H1 (cell line): ENCODE measurements at regions not wholly inside any gene's neighbourhood (a gene's known extent, or its start where the extent isn't known, plus 50 kb on each side); places are given as distances from the start of the nearest gene placed in this dataset.

ENCODE experiments used
- CTCF ChIA-PET: fragments of 300-600 bp; sonication (Branson Sonifier 250); formaldehyde crosslinking; loops from one replicate; lab custom pipeline; 2021; ENCODE audit not compliant: partially characterized antibody; lab: Charles Lee
- POLR2A ChIA-PET: fragments of 300-600 bp; sonication (Branson Sonifier 250); formaldehyde crosslinking; loops from one replicate; lab custom pipeline; 2021; ENCODE audit warnings: inconsistent platforms; ENCODE audit not compliant: partially characterized antibody; lab: Charles Lee
- DNase-seq, 2 experiments: peaks; one replicate each; pipeline versions ENCODE4 v3.0.0 to v3.0.0-alpha.2; 2010 to 2022; ENCODE audit warnings: low spot score in 2 of 2, low read depth in 1 of 2, mixed read lengths in 1 of 2
- FAIRE-seq: peaks from 2 replicates; lab custom pipeline; 2011; peaks lifted over from hg19 to GRCh38; lab: Jason Lieb, UNC
- H2AFZ ChIP-seq: 2 replicates; pipeline ENCODE4 v1.8.1; 2012; ENCODE audit warnings: low read length, inconsistent platforms
- H2AK5ac ChIP-seq: 2 replicates; pipeline ENCODE4 v1.6.1; 2013; ENCODE audit warnings: low read depth, low read length
- H2BK120ac ChIP-seq: replicated peaks from 2 replicates; pipeline ENCODE3; 2013; ENCODE audit warnings: low read depth, low read length, inconsistent platforms
- H2BK12ac ChIP-seq: 2 replicates; pipeline ENCODE4 v1.6.1; 2013; ENCODE audit warnings: low read depth, low read length
- H2BK15ac ChIP-seq: 2 replicates; pipeline ENCODE4 v1.6.1; 2013; ENCODE audit warnings: low read length
- H2BK20ac ChIP-seq: 2 replicates; pipeline ENCODE4 v1.6.1; 2013; ENCODE audit warnings: low read length
- H2BK5ac ChIP-seq: 2 replicates; pipeline ENCODE4 v1.6.1; 2013; ENCODE audit warnings: low read depth, low read length
- H3K14ac ChIP-seq: 2 replicates; pipeline ENCODE4 v1.6.1; 2013; ENCODE audit warnings: inconsistent platforms; ENCODE audit not compliant: insufficient read length
- H3K18ac ChIP-seq: 2 replicates; pipeline ENCODE4 v1.6.1; 2013; ENCODE audit warnings: low read length; ENCODE audit errors: extremely low read depth
- H3K23ac ChIP-seq: 2 replicates; pipeline ENCODE4 v1.6.1; 2013; ENCODE audit warnings: inconsistent platforms; ENCODE audit not compliant: insufficient read length
- H3K23me2 ChIP-seq: 2 replicates; pipeline ENCODE4 v1.6.1; 2013; ENCODE audit warnings: low read depth, low read length
- H3K27ac ChIP-seq: 2 replicates; pipeline ENCODE4 v1.6.1; 2011; ENCODE audit warnings: low read depth, low read length, inconsistent platforms
- H3K27me3 ChIP-seq, 4 experiments: replicated peaks in 1 of 4; 1 replicate in 1 of 4; 2 replicates in 3 of 4; pipeline versions ENCODE4 v1.6.1 to v1.8.1; 2011 to 2013; ENCODE audit warnings: low read length in 3 of 4, mild to moderate bottlenecking in 3 of 4, inconsistent platforms in 2 of 4, mixed read lengths in 2 of 4, moderate library complexity in 1 of 4; ENCODE audit not compliant: control insufficient read depth in 3 of 4, insufficient read depth in 3 of 4; ENCODE audit errors: extremely low read depth in 1 of 4
- H3K36me3 ChIP-seq, 4 experiments: 2 replicates each; pipeline versions ENCODE4 v1.6.1 to v1.8.1; 2011 to 2013; ENCODE audit warnings: mild to moderate bottlenecking in 4 of 4, low read length in 3 of 4, moderate library complexity in 2 of 4, control low read depth in 1 of 4, inconsistent platforms in 1 of 4; ENCODE audit not compliant: insufficient read depth in 4 of 4, control insufficient read depth in 2 of 4
- H3K4ac ChIP-seq: replicated peaks from 2 replicates; pipeline ENCODE3; 2013; ENCODE audit warnings: low read length, low read depth, mixed read lengths, inconsistent platforms; ENCODE audit not compliant: insufficient read length
- H3K4me1 ChIP-seq, 4 experiments: replicated peaks in 1 of 4; 1 replicate in 1 of 4; 2 replicates in 3 of 4; pipeline versions ENCODE4 v1.6.1 to v1.8.1; 2011 to 2013; ENCODE audit warnings: low read length in 3 of 4, inconsistent platforms in 2 of 4, mixed read lengths in 1 of 4; ENCODE audit not compliant: insufficient read depth in 4 of 4, control insufficient read depth in 3 of 4
- H3K4me2 ChIP-seq, 2 experiments: 2 replicates each; pipeline versions ENCODE4 v1.6.1 to v1.8.1; 2011 to 2013; ENCODE audit warnings: low read depth in 2 of 2, low read length in 2 of 2, control low read depth in 1 of 2, inconsistent platforms in 1 of 2, mild to moderate bottlenecking in 1 of 2; ENCODE audit not compliant: insufficient read depth in 1 of 2
- H3K4me3 ChIP-seq, 4 experiments: fragments of 200-600, 300-600 bp in 1 of 4; sonication (generic), shearing (Covaris generic), sonication (Bioruptor Twin) in 1 of 4; 2 replicates each; pipeline versions ENCODE4 v1.5.1 to v1.8.1; 2011 to 2016; ENCODE audit warnings: low read length in 4 of 4, low read depth in 3 of 4, control low read depth in 2 of 4, inconsistent platforms in 2 of 4, mild to moderate bottlenecking in 2 of 4, mixed read lengths in 1 of 4, moderate library complexity in 1 of 4; ENCODE audit not compliant: insufficient read depth in 2 of 4; ENCODE audit errors: extremely low read depth in 1 of 4
- H3K56ac ChIP-seq: replicated peaks from 2 replicates; pipeline ENCODE3; 2013; ENCODE audit warnings: low read depth, mild to moderate bottlenecking, mixed read lengths, low read length, inconsistent platforms; ENCODE audit not compliant: insufficient read length
- H3K79me1 ChIP-seq: 2 replicates; pipeline ENCODE4 v1.6.1; 2013; ENCODE audit warnings: low read depth, low read length, control low read depth
- H3K79me2 ChIP-seq, 2 experiments: 2 replicates each; pipeline versions ENCODE4 v1.6.1 to v1.8.1; 2012 to 2013; ENCODE audit warnings: low read length in 2 of 2, mild to moderate bottlenecking in 2 of 2, inconsistent platforms in 1 of 2; ENCODE audit not compliant: insufficient read depth in 2 of 2, control insufficient read depth in 1 of 2
- H3K9ac ChIP-seq, 4 experiments: replicated peaks in 1 of 4; 1 replicate in 1 of 4; 2 replicates in 3 of 4; pipeline versions ENCODE4 v1.6.1 to v1.8.1; 2011 to 2013; ENCODE audit warnings: low read depth in 3 of 4, low read length in 3 of 4, control low read depth in 2 of 4, mild to moderate bottlenecking in 2 of 4, moderate library complexity in 2 of 4, inconsistent platforms in 1 of 4; ENCODE audit errors: extremely low read depth in 1 of 4
- H3K9me3 ChIP-seq, 2 experiments: 2 replicates each; pipeline versions ENCODE4 v1.6.1 to v1.8.1; 2012 to 2013; ENCODE audit warnings: mild to moderate bottlenecking in 2 of 2, moderate library complexity in 2 of 2, control low read depth in 1 of 2, inconsistent platforms in 1 of 2, low read depth in 1 of 2, low read length in 1 of 2, mixed read lengths in 1 of 2; ENCODE audit not compliant: insufficient read depth in 2 of 2
- H4K20me1 ChIP-seq, 2 experiments: replicated peaks in 1 of 2; 2 replicates each; pipeline versions ENCODE3 to v1.8.1; 2011 to 2013; ENCODE audit warnings: inconsistent platforms in 2 of 2, low read length in 2 of 2, mild to moderate bottlenecking in 1 of 2; ENCODE audit not compliant: insufficient read depth in 2 of 2, control insufficient read depth in 1 of 2
- H4K5ac ChIP-seq: 2 replicates; pipeline ENCODE4 v1.6.1; 2013; ENCODE audit warnings: low read length, low read depth, mixed read lengths, inconsistent platforms; ENCODE audit not compliant: insufficient read length
- H4K8ac ChIP-seq: 2 replicates; pipeline ENCODE4 v1.8.0; 2013; ENCODE audit warnings: mild to moderate bottlenecking, moderate library complexity, low read length, inconsistent platforms; ENCODE audit not compliant: insufficient read depth; ENCODE audit errors: extremely low read depth
- H4K91ac ChIP-seq: replicated peaks from 2 replicates; pipeline ENCODE3; 2013; ENCODE audit warnings: low read length, mixed read lengths, inconsistent platforms; ENCODE audit not compliant: insufficient read length
- ASH2L ChIP-seq: fragments of 200-600, 300-600 bp; sonication (generic); IDR thresholded peaks from one replicate; pipeline ENCODE4 v1.7.1; 2017; ENCODE audit warnings: low read length
- ATF2 ChIP-seq: IDR thresholded peaks from 2 replicates; pipeline ENCODE4 v1.6.1; 2012; ENCODE audit warnings: low read length, inconsistent platforms
- ATF3 ChIP-seq: IDR thresholded peaks from 2 replicates; pipeline ENCODE4 v1.6.1; 2011; ENCODE audit warnings: low read depth, mild to moderate bottlenecking, low read length; ENCODE audit not compliant: insufficient read depth
- CBX5 ChIP-seq: fragments of 300-800, 300-1000 bp; sonication (generic); IDR thresholded peaks from 2 replicates; pipeline ENCODE4 v1.7.1; 2016; ENCODE audit warnings: antibody characterized with exemption, low read length, low read depth
- CBX8 ChIP-seq: fragments of 300-800, 300-1000 bp; sonication (generic); IDR thresholded peaks from 2 replicates; pipeline ENCODE4 v1.7.1; 2016; ENCODE audit warnings: low read depth, low read length, borderline replicate concordance
- GABPA ChIP-seq: IDR thresholded peaks from 2 replicates; pipeline ENCODE4 v1.6.1; 2011; ENCODE audit warnings: mild to moderate bottlenecking, low read length, moderate library complexity, borderline replicate concordance; ENCODE audit not compliant: insufficient read depth
- GTF2F1 ChIP-seq: IDR thresholded peaks from 2 replicates; pipeline ENCODE4 v1.6.1; 2012; ENCODE audit warnings: low read depth, low read length, improper control_type of control experiment, borderline replicate concordance
- RNF2 ChIP-seq: fragments of 200-900, 300-1000 bp; sonication (generic); IDR thresholded peaks from 2 replicates; pipeline ENCODE4 v1.7.1; 2016; ENCODE audit warnings: borderline replicate concordance, low read depth, mild to moderate bottlenecking, antibody characterized with exemption, low read length; ENCODE audit not compliant: poor library complexity, severe bottlenecking; ENCODE audit errors: missing control alignments
- RXRA ChIP-seq: IDR thresholded peaks from 2 replicates; pipeline ENCODE4 v1.6.1; 2011; ENCODE audit warnings: low read depth, mild to moderate bottlenecking, low read length, moderate library complexity; ENCODE audit not compliant: insufficient read depth
- SP1 ChIP-seq: IDR thresholded peaks from 2 replicates; pipeline ENCODE4 v1.6.1; 2011; ENCODE audit warnings: low read depth, low read length
- SP2 ChIP-seq: IDR thresholded peaks from 2 replicates; pipeline ENCODE4 v1.6.1; 2012; ENCODE audit warnings: mild to moderate bottlenecking, low read length, inconsistent platforms
- SP4 ChIP-seq: IDR thresholded peaks from 2 replicates; pipeline ENCODE4 v1.6.1; 2012; ENCODE audit warnings: low read length, inconsistent platforms
- TCF12 ChIP-seq: IDR thresholded peaks from 2 replicates; pipeline ENCODE4 v1.6.1; 2011; ENCODE audit warnings: low read depth, mild to moderate bottlenecking, low read length
- WGBS, 2 experiments: shearing (Covaris generic) in 1 of 2; methylation state at CpG; one replicate each; pipeline versions ENCODE4 v1.1.6 to v1.1.7; 2013 to 2015; ENCODE audit warnings: low lambda C conversion rate in 2 of 2, mixed read lengths in 2 of 2, inconsistent platforms in 1 of 2, low coverage in 1 of 2, missing lambda C conversion rate in 1 of 2; ENCODE audit not compliant: insufficient replicate concordance in 2 of 2, insufficient coverage in 1 of 2, insufficient read length in 1 of 2; ENCODE audit errors: extremely low coverage in 1 of 2, missing lambda C conversion rate in 1 of 2; 5-methylcytosine and 5-hydroxymethylcytosine counted together

GRCh38 chr10:30127120-30127541 is 67.7 kb upstream of the JCAD start:
- no peak for DNase-seq
- Histone ChIP-seq H3K18ac (no peak overlapping the region), H2BK5ac (no peak overlapping the region), H3K23ac (no peak overlapping the region), H3K4me1 (no peaks in the 10 kb centered on the region), H3K27me3 (no peaks in the 10 kb centered on the region), H2BK120ac (no peak overlapping the region), H3K9ac (no peak overlapping the region), H3K56ac (no peak overlapping the region), H3K9me3 (no peaks in the 10 kb centered on the region; a peak in 1 of 4 replicates), H2BK15ac (no peak overlapping the region), H2AK5ac (no peak overlapping the region), H3K79me2 (no peaks in the 10 kb centered on the region), H4K5ac (no peak overlapping the region), H2BK12ac (no peak overlapping the region), H4K91ac (no peak overlapping the region), H3K27ac (no peak overlapping the region), H3K4me2 (no peak overlapping the region), H3K4ac (no peak overlapping the region), H3K79me1 (no peaks in the 10 kb centered on the region), H3K4me3 (no peak overlapping the region), H3K23me2 (no peaks in the 10 kb centered on the region), H3K14ac (no peak overlapping the region), H4K8ac (no peak overlapping the region), H4K20me1 (no peaks in the 10 kb centered on the region), H2AFZ (peak overlapping the region; percentile 39; the same call in 1 of the 2 replicates), H2BK20ac (no peak overlapping the region), H3K36me3 (no peaks in the 10 kb centered on the region)
- POLR2A ChIA-PET: no interaction called here
- CTCF ChIA-PET: interaction anchor here (0.9 kb wide), 2 partner anchors 75 to 114 kb away, joined by 3 to 4 read pairs; no protein-coding TSS in a partner anchor
- WGBS, 2 experiments: 89% methylated on average over 10 of the region's 10 CpGs; no CpG with 5 or more reads in 1 of the 2 experiments
- no peak for FAIRE-seq
- no peak for TF ChIP-seq GABPA
- TF ChIP-seq SP4: no peak
- TF ChIP-seq ATF3: no peak
- no peak for TF ChIP-seq TCF12
- no peak for TF ChIP-seq SP1
- no peak for TF ChIP-seq GTF2F1
- no peak for TF ChIP-seq ATF2
- TF ChIP-seq CBX5: no peak
- TF ChIP-seq SP2: no peak
- TF ChIP-seq RXRA: no peak
- no peak for TF ChIP-seq RNF2
- TF ChIP-seq CBX8: no peak
- TF ChIP-seq ASH2L: no peak
